ENCODE measurements at regions not wholly inside any gene's neighbourhood (a gene's known extent, or its start where the extent isn't known, plus 50 kb on each side); places are given as distances from the start of the nearest gene placed in this dataset.

- TF ChIP-seq POLR2AphosphoS5 (IDR thresholded peaks at IDR 0.05) (no peak), POLR2A (IDR thresholded peaks at IDR 0.05) (no peak)
- TF ChIP-seq, protein P1, sequence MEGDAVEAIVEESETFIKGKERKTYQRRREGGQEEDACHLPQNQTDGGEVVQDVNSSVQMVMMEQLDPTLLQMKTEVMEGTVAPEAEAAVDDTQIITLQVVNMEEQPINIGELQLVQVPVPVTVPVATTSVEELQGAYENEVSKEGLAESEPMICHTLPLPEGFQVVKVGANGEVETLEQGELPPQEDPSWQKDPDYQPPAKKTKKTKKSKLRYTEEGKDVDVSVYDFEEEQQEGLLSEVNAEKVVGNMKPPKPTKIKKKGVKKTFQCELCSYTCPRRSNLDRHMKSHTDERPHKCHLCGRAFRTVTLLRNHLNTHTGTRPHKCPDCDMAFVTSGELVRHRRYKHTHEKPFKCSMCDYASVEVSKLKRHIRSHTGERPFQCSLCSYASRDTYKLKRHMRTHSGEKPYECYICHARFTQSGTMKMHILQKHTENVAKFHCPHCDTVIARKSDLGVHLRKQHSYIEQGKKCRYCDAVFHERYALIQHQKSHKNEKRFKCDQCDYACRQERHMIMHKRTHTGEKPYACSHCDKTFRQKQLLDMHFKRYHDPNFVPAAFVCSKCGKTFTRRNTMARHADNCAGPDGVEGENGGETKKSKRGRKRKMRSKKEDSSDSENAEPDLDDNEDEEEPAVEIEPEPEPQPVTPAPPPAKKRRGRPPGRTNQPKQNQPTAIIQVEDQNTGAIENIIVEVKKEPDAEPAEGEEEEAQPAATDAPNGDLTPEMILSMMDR (IDR thresholded peaks at IDR 0.05): no peak
Observed at GRCh38 chr16:79388396-79388795, 212.1 kb downstream of the MAF start.
